Ishikawa (cell line): ENCODE measurements at regions not wholly inside any gene's neighbourhood (a gene's known extent, or its start where the extent isn't known, plus 50 kb on each side); places are given as distances from the start of the nearest gene placed in this dataset.

ENCODE experiments used
- CEBPB ChIP-seq: IDR thresholded peaks from 2 replicates; pipeline ENCODE4 v1.6.1; 2012
- CREB1 ChIP-seq: IDR thresholded peaks from 2 replicates; pipeline ENCODE4 v1.6.1; 2012; ENCODE audit warnings: low read depth
- EGR1 ChIP-seq: IDR thresholded peaks from 2 replicates; pipeline ENCODE4 v1.6.1; 2012
- EP300 ChIP-seq: IDR thresholded peaks from 2 replicates; pipeline ENCODE4 v1.6.1; 2012; ENCODE audit warnings: borderline replicate concordance
- FOXM1 ChIP-seq: IDR thresholded peaks from 2 replicates; pipeline ENCODE4 v1.6.1; 2012; ENCODE audit warnings: low read depth, borderline replicate concordance
- NFIC ChIP-seq: IDR thresholded peaks from 2 replicates; pipeline ENCODE4 v1.6.1; 2012
- RAD21 ChIP-seq: IDR thresholded peaks from 2 replicates; pipeline ENCODE4 v1.6.1; 2012; ENCODE audit warnings: low read depth
- TAF1 ChIP-seq: IDR thresholded peaks from 2 replicates; pipeline ENCODE4 v1.6.1; 2012; ENCODE audit warnings: low read depth, mild to moderate bottlenecking
- YY1 ChIP-seq: IDR thresholded peaks from 2 replicates; pipeline ENCODE4 v1.6.1; 2012; ENCODE audit warnings: low read depth
- ZBTB7A ChIP-seq: IDR thresholded peaks from 2 replicates; pipeline ENCODE4 v1.6.1; 2012; ENCODE audit warnings: low read depth
- TF ChIP-seq, protein P1 (sequence below): IDR thresholded peaks from 2 replicates; pipeline ENCODE4 v1.6.1; 2012
- TF ChIP-seq, protein P2 (sequence below): IDR thresholded peaks from 2 replicates; pipeline ENCODE4 v1.6.1; 2012; ENCODE audit warnings: low read depth, mild to moderate bottlenecking

DNA sequence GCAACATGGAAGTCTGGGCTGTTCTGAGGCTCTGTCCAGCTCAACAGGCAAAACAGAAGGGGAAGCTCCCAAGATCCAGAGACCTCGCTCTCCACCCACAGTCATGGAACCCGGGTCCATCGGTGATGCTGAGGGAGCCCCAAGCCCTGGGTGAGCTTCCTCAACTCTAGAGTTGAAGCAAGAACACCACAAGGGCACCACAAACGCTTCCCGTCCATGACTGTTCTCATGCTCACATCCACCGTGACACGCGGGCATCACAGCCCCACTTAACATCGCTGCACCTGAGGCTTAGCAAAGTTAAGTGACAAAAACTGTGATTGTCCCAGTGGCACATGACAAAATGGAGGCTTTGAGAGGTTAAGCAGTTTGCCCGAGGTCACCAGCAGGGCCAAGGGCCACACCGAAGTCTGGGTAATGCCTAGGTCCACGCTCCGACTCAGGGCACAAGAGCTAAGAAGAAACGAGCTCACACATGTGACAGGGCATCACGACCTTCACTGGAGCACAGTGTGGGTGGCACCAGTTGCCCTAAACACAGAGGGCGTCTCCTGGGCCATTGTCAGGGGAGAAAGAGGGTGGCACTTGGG lies 110.6 kb downstream of the OAT start:
- TF ChIP-seq TAF1 = no peak
- no peak for TF ChIP-seq RAD21
- no peak for TF ChIP-seq EGR1
- TF ChIP-seq FOXM1 = no peak
- no peak for TF ChIP-seq CREB1
- TF ChIP-seq YY1 = no peak
- no peak for TF ChIP-seq NFIC
- TF ChIP-seq, protein P1, sequence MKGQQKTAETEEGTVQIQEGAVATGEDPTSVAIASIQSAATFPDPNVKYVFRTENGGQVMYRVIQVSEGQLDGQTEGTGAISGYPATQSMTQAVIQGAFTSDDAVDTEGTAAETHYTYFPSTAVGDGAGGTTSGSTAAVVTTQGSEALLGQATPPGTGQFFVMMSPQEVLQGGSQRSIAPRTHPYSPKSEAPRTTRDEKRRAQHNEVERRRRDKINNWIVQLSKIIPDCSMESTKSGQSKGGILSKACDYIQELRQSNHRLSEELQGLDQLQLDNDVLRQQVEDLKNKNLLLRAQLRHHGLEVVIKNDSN = no peak
- TF ChIP-seq EP300 = no peak
- TF ChIP-seq, protein P2, sequence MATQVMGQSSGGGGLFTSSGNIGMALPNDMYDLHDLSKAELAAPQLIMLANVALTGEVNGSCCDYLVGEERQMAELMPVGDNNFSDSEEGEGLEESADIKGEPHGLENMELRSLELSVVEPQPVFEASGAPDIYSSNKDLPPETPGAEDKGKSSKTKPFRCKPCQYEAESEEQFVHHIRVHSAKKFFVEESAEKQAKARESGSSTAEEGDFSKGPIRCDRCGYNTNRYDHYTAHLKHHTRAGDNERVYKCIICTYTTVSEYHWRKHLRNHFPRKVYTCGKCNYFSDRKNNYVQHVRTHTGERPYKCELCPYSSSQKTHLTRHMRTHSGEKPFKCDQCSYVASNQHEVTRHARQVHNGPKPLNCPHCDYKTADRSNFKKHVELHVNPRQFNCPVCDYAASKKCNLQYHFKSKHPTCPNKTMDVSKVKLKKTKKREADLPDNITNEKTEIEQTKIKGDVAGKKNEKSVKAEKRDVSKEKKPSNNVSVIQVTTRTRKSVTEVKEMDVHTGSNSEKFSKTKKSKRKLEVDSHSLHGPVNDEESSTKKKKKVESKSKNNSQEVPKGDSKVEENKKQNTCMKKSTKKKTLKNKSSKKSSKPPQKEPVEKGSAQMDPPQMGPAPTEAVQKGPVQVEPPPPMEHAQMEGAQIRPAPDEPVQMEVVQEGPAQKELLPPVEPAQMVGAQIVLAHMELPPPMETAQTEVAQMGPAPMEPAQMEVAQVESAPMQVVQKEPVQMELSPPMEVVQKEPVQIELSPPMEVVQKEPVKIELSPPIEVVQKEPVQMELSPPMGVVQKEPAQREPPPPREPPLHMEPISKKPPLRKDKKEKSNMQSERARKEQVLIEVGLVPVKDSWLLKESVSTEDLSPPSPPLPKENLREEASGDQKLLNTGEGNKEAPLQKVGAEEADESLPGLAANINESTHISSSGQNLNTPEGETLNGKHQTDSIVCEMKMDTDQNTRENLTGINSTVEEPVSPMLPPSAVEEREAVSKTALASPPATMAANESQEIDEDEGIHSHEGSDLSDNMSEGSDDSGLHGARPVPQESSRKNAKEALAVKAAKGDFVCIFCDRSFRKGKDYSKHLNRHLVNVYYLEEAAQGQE = 0 out of 2 replicates have a peak, but pooled peaks have one; percentile 19
- TF ChIP-seq ZBTB7A = no peak
- TF ChIP-seq CEBPB = no peak
